ENCODE measurements at regions not wholly inside any gene's neighbourhood (a gene's known extent, or its start where the extent isn't known, plus 50 kb on each side); places are given as distances from the start of the nearest gene placed in this dataset.

DNA sequence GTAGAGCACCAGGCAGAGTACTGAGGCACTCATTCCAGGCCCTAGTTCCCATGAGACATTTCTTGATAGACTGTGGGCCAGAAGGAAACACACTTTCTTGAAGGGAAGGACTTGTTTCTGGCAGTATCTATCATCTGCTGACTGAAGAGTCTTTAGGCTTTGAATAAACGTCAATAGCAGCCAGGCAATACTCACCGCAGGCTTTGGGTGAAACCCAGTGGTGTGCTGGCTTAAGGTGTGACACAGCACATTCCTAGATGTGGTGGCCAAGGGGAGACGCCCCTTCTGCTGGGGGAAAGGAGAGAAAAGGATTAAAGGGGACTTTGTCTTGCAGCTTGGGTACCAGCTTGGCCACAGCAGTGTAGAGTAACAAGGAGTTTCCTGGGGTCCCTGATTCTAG, 1039.6 kb downstream of the HACE1 start:
- no peak for DNase-seq (ENCODE audit: low spot score)
- no peak overlapping the region for H3K4me3 ChIP-seq (ENCODE audit: low read depth in 1 of 3, low read length in 3 of 3)
- no peaks in the 10 kb centered on the region for H3K27me3 ChIP-seq (ENCODE audit: control insufficient read depth in 4 of 4, insufficient read depth in 4 of 4, low read length in 3 of 4)
- 53% methylated on average over 3 of the region's 3 CpGs for WGBS
- H3K4me1 ChIP-seq (ENCODE audit: control insufficient read depth in 4 of 4, insufficient read depth in 4 of 4, low read length in 3 of 4), result no peaks in the 10 kb centered on the region
- no peaks in the 10 kb centered on the region for H3K9me3 ChIP-seq (ENCODE audit: control insufficient read depth in 4 of 4, low read length in 3 of 4)
- no peaks in the 10 kb centered on the region for H3K36me3 ChIP-seq (ENCODE audit: control insufficient read depth in 4 of 4, insufficient read depth in 3 of 4, low read depth in 1 of 4, low read length in 3 of 4)
- H3K9ac ChIP-seq (ENCODE audit: low read depth in 1 of 2, low read length in 2 of 2), result no peak overlapping the region
- no peak for TF ChIP-seq FOXA2 (IDR thresholded peaks at IDR 0.05)
- H3K27ac ChIP-seq (ENCODE audit: low read depth in 1 of 2, low read length in 2 of 2), result no peak overlapping the region

DNA sequence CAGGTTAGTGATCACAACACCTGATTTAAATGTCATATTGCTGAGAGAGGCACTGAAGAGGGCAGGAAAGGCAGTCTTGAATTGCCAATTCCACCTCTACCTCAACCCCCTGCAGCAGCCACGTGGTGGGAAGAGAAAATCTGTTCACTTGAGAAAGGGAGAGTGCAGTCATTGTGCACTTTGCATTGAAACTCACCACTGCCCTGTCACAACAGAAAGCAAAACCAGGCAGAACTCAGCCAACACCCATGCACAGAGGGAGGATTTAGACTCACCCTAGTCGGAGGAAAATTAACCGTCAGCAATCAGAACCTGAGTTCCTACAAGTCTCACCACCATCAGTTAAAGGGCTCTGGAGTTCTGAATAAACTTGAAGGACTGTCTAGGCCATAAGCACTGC, 1040.2 kb downstream of the HACE1 start:
- TF ChIP-seq EGR1 (IDR thresholded peaks at IDR 0.05; ENCODE audit: low read depth in 2 of 2), result no peak
- no peak for TF ChIP-seq GABPA (IDR thresholded peaks at IDR 0.05 in 1 of 2, conservative IDR thresholded peaks at IDR 0.05 in 1 of 2)
- TF ChIP-seq FOXA2 (IDR thresholded peaks at IDR 0.05), result no peak
- TF ChIP-seq TAF1 (conservative IDR thresholded peaks at IDR 0.05), result no peak
- TF ChIP-seq, protein P1, sequence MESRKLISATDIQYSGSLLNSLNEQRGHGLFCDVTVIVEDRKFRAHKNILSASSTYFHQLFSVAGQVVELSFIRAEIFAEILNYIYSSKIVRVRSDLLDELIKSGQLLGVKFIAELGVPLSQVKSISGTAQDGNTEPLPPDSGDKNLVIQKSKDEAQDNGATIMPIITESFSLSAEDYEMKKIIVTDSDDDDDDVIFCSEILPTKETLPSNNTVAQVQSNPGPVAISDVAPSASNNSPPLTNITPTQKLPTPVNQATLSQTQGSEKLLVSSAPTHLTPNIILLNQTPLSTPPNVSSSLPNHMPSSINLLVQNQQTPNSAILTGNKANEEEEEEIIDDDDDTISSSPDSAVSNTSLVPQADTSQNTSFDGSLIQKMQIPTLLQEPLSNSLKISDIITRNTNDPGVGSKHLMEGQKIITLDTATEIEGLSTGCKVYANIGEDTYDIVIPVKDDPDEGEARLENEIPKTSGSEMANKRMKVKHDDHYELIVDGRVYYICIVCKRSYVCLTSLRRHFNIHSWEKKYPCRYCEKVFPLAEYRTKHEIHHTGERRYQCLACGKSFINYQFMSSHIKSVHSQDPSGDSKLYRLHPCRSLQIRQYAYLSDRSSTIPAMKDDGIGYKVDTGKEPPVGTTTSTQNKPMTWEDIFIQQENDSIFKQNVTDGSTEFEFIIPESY (IDR thresholded peaks at IDR 0.05), result no peak
- Histone ChIP-seq H3K27me3 (ENCODE audit: control insufficient read depth in 4 of 4, insufficient read depth in 4 of 4, low read length in 3 of 4) (no peaks in the 10 kb centered on the region), H3K9me3 (ENCODE audit: control insufficient read depth in 4 of 4, low read length in 3 of 4) (no peaks in the 10 kb centered on the region), H3K36me3 (ENCODE audit: control insufficient read depth in 4 of 4, insufficient read depth in 3 of 4, low read depth in 1 of 4, low read length in 3 of 4) (no peaks in the 10 kb centered on the region), H3K27ac (ENCODE audit: low read depth in 1 of 2, low read length in 2 of 2) (no peak overlapping the region), H3K9ac (ENCODE audit: low read depth in 1 of 2, low read length in 2 of 2) (no peak overlapping the region), H3K4me1 (ENCODE audit: control insufficient read depth in 4 of 4, insufficient read depth in 4 of 4, low read length in 3 of 4) (no peaks in the 10 kb centered on the region), H3K4me3 (ENCODE audit: low read depth in 1 of 3, low read length in 3 of 3) (no peak overlapping the region)
- 53% methylated on average over 3 of the region's 3 CpGs for WGBS
- no peak for DNase-seq (ENCODE audit: low spot score)

- DNase-seq (ENCODE audit: low spot score), result no peak
- no peaks in the 10 kb centered on the region for H3K27me3 ChIP-seq (ENCODE audit: control insufficient read depth in 4 of 4, insufficient read depth in 4 of 4, low read length in 3 of 4)
- H3K4me1 ChIP-seq (ENCODE audit: control insufficient read depth in 4 of 4, insufficient read depth in 4 of 4, low read length in 3 of 4), result no peaks in the 10 kb centered on the region
- TF ChIP-seq REST (IDR thresholded peaks at IDR 0.05) (no peak), HNF4G (IDR thresholded peaks at IDR 0.05) (no peak), FOXA2 (IDR thresholded peaks at IDR 0.05) (no peak), NR2F2 (IDR thresholded peaks at IDR 0.05) (no peak), RAD21 (IDR thresholded peaks at IDR 0.05) (no peak), HNF4A (conservative IDR thresholded peaks at IDR 0.05) (no peak), SP1 (IDR thresholded peaks at IDR 0.05) (no peak), TAF1 (conservative IDR thresholded peaks at IDR 0.05) (no peak), CTCF (IDR thresholded peaks at IDR 0.05; ENCODE audit: low read depth, low read length, missing input control) (no peak), FOXA1 (IDR thresholded peaks at IDR 0.05) (no peak), GABPA (IDR thresholded peaks at IDR 0.05 in 1 of 2, conservative IDR thresholded peaks at IDR 0.05 in 1 of 2) (no peak), EGR1 (IDR thresholded peaks at IDR 0.05; ENCODE audit: low read depth in 2 of 2) (no peak), RXRA (IDR thresholded peaks at IDR 0.05) (no peak), YY1 (IDR thresholded peaks at IDR 0.05) (no peak), JUND (IDR thresholded peaks at IDR 0.05) (no peak)
- TF ChIP-seq, protein P2, sequence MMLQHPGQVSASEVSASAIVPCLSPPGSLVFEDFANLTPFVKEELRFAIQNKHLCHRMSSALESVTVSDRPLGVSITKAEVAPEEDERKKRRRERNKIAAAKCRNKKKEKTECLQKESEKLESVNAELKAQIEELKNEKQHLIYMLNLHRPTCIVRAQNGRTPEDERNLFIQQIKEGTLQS (IDR thresholded peaks at IDR 0.05), result no peak
- TF ChIP-seq, protein P3, sequence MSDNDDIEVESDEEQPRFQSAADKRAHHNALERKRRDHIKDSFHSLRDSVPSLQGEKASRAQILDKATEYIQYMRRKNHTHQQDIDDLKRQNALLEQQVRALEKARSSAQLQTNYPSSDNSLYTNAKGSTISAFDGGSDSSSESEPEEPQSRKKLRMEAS (IDR thresholded peaks at IDR 0.05), result no peak
- TF ChIP-seq, protein P1 (IDR thresholded peaks at IDR 0.05), result no peak
- no peak overlapping the region for H3K4me3 ChIP-seq (ENCODE audit: low read depth in 1 of 3, low read length in 3 of 3)
- H3K9ac ChIP-seq (ENCODE audit: low read depth in 1 of 2, low read length in 2 of 2), result no peak overlapping the region
- no peak overlapping the region for H3K27ac ChIP-seq (ENCODE audit: low read depth in 1 of 2, low read length in 2 of 2)
- no peaks in the 10 kb centered on the region for H3K9me3 ChIP-seq (ENCODE audit: control insufficient read depth in 4 of 4, low read length in 3 of 4)
- no peaks in the 10 kb centered on the region for H3K36me3 ChIP-seq (ENCODE audit: control insufficient read depth in 4 of 4, insufficient read depth in 3 of 4, low read depth in 1 of 4, low read length in 3 of 4)
Measured at GRCh38 chr6:103812970-103813369, 1046.7 kb downstream of the HACE1 start.

All from liver (tissue), 8 donors.